ENCODE measurements at regions not wholly inside any gene's neighbourhood (a gene's known extent, or its start where the extent isn't known, plus 50 kb on each side); places are given as distances from the start of the nearest gene placed in this dataset.
A peak's percentile ranks its signal among the peaks of the same experiment; 100 is the strongest.

DNA sequence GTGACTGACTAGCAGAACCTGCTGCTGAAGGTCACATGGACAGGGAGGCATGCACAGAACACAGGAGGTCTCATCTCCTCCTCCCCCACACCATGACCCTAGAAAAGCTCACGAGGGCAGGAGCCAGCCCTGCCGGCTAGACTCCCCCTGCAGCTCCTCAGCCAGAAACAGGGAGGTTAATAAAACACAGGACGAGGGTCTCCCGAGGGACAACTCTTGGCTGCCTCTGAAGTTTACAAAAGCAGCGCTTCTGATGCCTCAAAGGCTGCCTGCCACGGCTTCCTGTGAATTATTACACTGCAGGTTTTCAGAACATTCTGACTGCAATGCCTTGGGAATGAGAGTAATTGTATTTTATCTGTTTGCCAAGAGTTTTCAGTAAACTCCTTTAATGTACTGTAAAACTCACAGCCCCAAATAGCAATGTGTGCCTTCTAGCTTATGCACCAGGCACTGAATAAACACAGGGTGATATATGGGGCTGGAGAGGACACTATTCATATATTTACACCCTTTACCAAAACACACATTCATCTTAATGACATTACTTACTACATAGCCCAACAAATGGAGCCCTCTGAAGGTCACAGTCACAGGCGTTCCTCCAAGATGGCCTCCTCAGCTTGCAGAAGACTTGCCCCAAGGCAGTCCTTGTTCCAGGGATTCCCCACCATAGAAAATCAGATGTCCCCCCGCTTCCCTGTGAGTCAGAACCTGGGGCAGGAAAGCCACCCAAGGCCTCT lies 83.7 kb downstream of the C5orf15 start:
- no peaks in the 10 kb centered on the region for H3K9me3 ChIP-seq (ENCODE audit: low read depth, low read length, poor library complexity, severe bottlenecking)
- no peak overlapping the region for H3K4me3 ChIP-seq (ENCODE audit: low read depth, low read length, poor library complexity, severe bottlenecking)
- TF ChIP-seq, protein P1, sequence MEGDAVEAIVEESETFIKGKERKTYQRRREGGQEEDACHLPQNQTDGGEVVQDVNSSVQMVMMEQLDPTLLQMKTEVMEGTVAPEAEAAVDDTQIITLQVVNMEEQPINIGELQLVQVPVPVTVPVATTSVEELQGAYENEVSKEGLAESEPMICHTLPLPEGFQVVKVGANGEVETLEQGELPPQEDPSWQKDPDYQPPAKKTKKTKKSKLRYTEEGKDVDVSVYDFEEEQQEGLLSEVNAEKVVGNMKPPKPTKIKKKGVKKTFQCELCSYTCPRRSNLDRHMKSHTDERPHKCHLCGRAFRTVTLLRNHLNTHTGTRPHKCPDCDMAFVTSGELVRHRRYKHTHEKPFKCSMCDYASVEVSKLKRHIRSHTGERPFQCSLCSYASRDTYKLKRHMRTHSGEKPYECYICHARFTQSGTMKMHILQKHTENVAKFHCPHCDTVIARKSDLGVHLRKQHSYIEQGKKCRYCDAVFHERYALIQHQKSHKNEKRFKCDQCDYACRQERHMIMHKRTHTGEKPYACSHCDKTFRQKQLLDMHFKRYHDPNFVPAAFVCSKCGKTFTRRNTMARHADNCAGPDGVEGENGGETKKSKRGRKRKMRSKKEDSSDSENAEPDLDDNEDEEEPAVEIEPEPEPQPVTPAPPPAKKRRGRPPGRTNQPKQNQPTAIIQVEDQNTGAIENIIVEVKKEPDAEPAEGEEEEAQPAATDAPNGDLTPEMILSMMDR (conservative IDR thresholded peaks at IDR 0.05; ENCODE audit: low read depth, low read length): no peak
- TF ChIP-seq EZH2 (IDR thresholded peaks at IDR 0.05; ENCODE audit: borderline replicate concordance, low read depth, low read length, poor library complexity, severe bottlenecking): no peak
- intact Hi-C loops (cut with micrococcal nuclease; ENCODE audit: unreplicated experiment): no loop called here
- H3K27ac ChIP-seq (ENCODE audit: low read depth, low read length, poor library complexity, severe bottlenecking): peak overlapping the region; percentile 92
- H3K27me3 ChIP-seq (replicated peaks; ENCODE audit: insufficient read depth, low read depth, low read length, poor library complexity): no peaks in the 10 kb centered on the region
- H3K36me3 ChIP-seq (ENCODE audit: insufficient read depth, low read length, poor library complexity, severe bottlenecking): no peaks in the 10 kb centered on the region
- peak; percentile 83 for DNase-seq (ENCODE audit: low spot score)
- BruUV-seq (replicated peaks): no TSS peak
- ChIA-PET CTCF (no interaction called here), POLR2A (ENCODE audit: low non-redundant PET) (interaction anchor here (0.6 kb wide), 1 partner anchor 14 kb away, joined by 3 read pairs; no protein-coding TSS in a partner anchor)
- peaks cover 71% of the 10 kb centered on the region for H3K4me1 ChIP-seq (ENCODE audit: insufficient read depth, low read length, poor library complexity, severe bottlenecking)

DNA sequence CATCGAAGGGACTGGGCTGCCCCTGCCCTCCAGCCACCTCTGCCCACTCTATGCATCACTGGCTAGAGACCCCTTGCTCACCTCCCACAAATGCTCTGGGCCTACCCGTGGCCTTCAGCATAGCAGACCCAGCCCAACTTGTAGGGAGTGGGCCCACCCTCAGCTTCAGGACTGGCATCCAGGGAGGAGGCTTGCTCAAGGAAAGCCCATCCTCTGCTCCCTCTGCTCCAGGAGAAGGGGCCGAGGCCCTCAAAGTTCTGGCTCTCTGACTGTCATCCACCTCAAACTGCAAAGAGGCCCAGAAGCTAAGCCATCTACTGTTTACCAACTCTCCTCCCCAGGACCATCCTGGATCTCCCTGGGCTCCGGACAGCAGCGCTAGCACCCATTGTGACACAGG lies 84.5 kb downstream of the C5orf15 start:
- H3K27me3 ChIP-seq (replicated peaks; ENCODE audit: insufficient read depth, low read depth, low read length, poor library complexity): no peaks in the 10 kb centered on the region
- ChIA-PET POLR2A (ENCODE audit: low non-redundant PET) (no interaction called here), CTCF (no interaction called here)
- intact Hi-C loops (cut with micrococcal nuclease; ENCODE audit: unreplicated experiment): no loop called here
- BruUV-seq (replicated peaks): no TSS peak
- H3K27ac ChIP-seq (ENCODE audit: low read depth, low read length, poor library complexity, severe bottlenecking): peak overlapping the region; percentile 92
- H3K4me3 ChIP-seq (ENCODE audit: low read depth, low read length, poor library complexity, severe bottlenecking): no peak overlapping the region
- no peak for TF ChIP-seq EZH2 (IDR thresholded peaks at IDR 0.05; ENCODE audit: borderline replicate concordance, low read depth, low read length, poor library complexity, severe bottlenecking)
- TF ChIP-seq, protein P1 (conservative IDR thresholded peaks at IDR 0.05; ENCODE audit: low read depth, low read length): no peak
- peaks cover 71% of the 10 kb centered on the region for H3K4me1 ChIP-seq (ENCODE audit: insufficient read depth, low read length, poor library complexity, severe bottlenecking)
- H3K36me3 ChIP-seq (ENCODE audit: insufficient read depth, low read length, poor library complexity, severe bottlenecking): no peaks in the 10 kb centered on the region
- DNase-seq (ENCODE audit: low spot score): no peak
- H3K9me3 ChIP-seq (ENCODE audit: low read depth, low read length, poor library complexity, severe bottlenecking): no peaks in the 10 kb centered on the region

DNA sequence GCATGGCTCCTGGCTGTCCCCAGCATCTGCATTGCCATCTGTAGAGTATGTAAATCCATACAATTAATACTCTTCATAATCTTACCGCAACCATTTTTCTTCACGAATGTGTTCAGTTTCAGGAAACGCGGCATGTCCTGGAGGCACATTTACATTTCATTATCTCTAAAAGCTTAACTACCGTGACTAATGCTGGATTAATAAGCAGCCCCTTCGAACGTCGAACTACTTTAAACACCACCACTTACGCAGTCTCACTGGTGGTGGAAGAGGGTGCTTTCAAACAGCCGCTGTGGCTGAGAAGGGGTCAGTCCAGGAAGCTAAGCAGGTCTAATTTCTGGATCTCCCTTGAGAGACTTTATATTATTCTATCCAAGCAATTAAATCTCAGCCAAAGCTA lies 85.6 kb downstream of the C5orf15 start:
- no peaks in the 10 kb centered on the region for H3K9me3 ChIP-seq (ENCODE audit: low read depth, low read length, poor library complexity, severe bottlenecking)
- H3K4me1 ChIP-seq (ENCODE audit: insufficient read depth, low read length, poor library complexity, severe bottlenecking): peaks cover 78% of the 10 kb centered on the region
- POLR2A ChIA-PET (ENCODE audit: low non-redundant PET): no interaction called here
- no peak for TF ChIP-seq EZH2 (IDR thresholded peaks at IDR 0.05; ENCODE audit: borderline replicate concordance, low read depth, low read length, poor library complexity, severe bottlenecking)
- TF ChIP-seq, protein P1 (conservative IDR thresholded peaks at IDR 0.05; ENCODE audit: low read depth, low read length): no peak; the same call in 1 of the 2 replicates
- H3K27me3 ChIP-seq (replicated peaks; ENCODE audit: insufficient read depth, low read depth, low read length, poor library complexity): no peaks in the 10 kb centered on the region
- CTCF ChIA-PET: interaction anchor here (0.7 kb wide), 1 partner anchor 14 kb away, joined by 3 read pairs; no protein-coding TSS in a partner anchor
- no TSS peak for BruUV-seq (replicated peaks)
- no peak overlapping the region for H3K4me3 ChIP-seq (ENCODE audit: low read depth, low read length, poor library complexity, severe bottlenecking)
- intact Hi-C loops (cut with micrococcal nuclease; ENCODE audit: unreplicated experiment): no loop called here
- DNase-seq (ENCODE audit: low spot score): peak; percentile 97
- H3K27ac ChIP-seq (ENCODE audit: low read depth, low read length, poor library complexity, severe bottlenecking): peak overlapping the region; percentile 92
- H3K36me3 ChIP-seq (ENCODE audit: insufficient read depth, low read length, poor library complexity, severe bottlenecking): no peaks in the 10 kb centered on the region
